Stimulated activated CD4-positive, alpha-beta T cell treated with anti-CD3 and anti-CD28 coated beads, Interleukin-1b, Interleukin-23, amount 100 ng/mL, for 4 hours (primary cell): ENCODE measurements at regions not wholly inside any gene's neighbourhood (a gene's known extent, or its start where the extent isn't known, plus 50 kb on each side); places are given as distances from the start of the nearest gene placed in this dataset.
"Not testable (repeated sequence)": the region's sequence is repeated elsewhere in the genome, so short reads cannot be mapped to it uniquely, and the experiment has no call there.

Experiments used
- DNase-seq, 2 donors: peaks; one replicate each; pipeline ENCODE4 v3.0.0-alpha.2; 2020; ENCODE audit warnings: low read depth in 2 of 2

GRCh38 chr17:51347851-51348584 lies 87.7 kb downstream of the UTP18 start:
- DNase-seq: no peak

GRCh38 chr17:51351080-51351479 lies 90.7 kb downstream of the UTP18 start:
- DNase-seq: no peak

GRCh38 chr17:51351890-51352289 lies 91.5 kb downstream of the UTP18 start:
- no peak for DNase-seq

- no peak for DNase-seq
Measured at GRCh38 chr17:51352798-51353197, 92.5 kb downstream of the UTP18 start.

GRCh38 chr17:51353296-51353695 lies 93.0 kb downstream of the UTP18 start:
- no peak for DNase-seq

GRCh38 chr17:51354936-51355335 lies 94.6 kb downstream of the UTP18 start:
- DNase-seq: no peak

GRCh38 chr17:51355441-51356410 lies 95.4 kb downstream of the UTP18 start:
- DNase-seq: no peak

- DNase-seq: no peak
Measured at GRCh38 chr17:51359055-51359454, 98.7 kb downstream of the UTP18 start.

- DNase-seq: no peak
Measured at GRCh38 chr17:51362811-51363585, 102.7 kb downstream of the UTP18 start.

- no peak for DNase-seq
Measured at GRCh38 chr17:51365090-51365489, 104.7 kb downstream of the UTP18 start.

GRCh38 chr17:51366866-51367265 lies 106.5 kb downstream of the UTP18 start:
- DNase-seq: no peak

GRCh38 chr17:51367836-51368235 lies 107.5 kb downstream of the UTP18 start:
- not testable (repeated sequence) for DNase-seq

- DNase-seq: no peak
Measured at GRCh38 chr17:51371732-51372151, 111.4 kb downstream of the UTP18 start.

- no peak for DNase-seq
Measured at GRCh38 chr17:51372345-51373004, 112.1 kb downstream of the UTP18 start.

GRCh38 chr17:51373489-51374152 lies 113.3 kb downstream of the UTP18 start:
- no peak for DNase-seq

GRCh38 chr17:51374209-51374608 lies 113.9 kb downstream of the UTP18 start:
- DNase-seq: no peak

- DNase-seq: no peak
Measured at GRCh38 chr17:51375771-51376170, 115.4 kb downstream of the UTP18 start.

- no peak for DNase-seq
Measured at GRCh38 chr17:51376739-51377138, 116.4 kb downstream of the UTP18 start.

GRCh38 chr17:51381262-51381661 lies 120.9 kb downstream of the UTP18 start:
- DNase-seq: no peak

- DNase-seq: no peak
Measured at GRCh38 chr17:51385208-51385607, 124.9 kb downstream of the UTP18 start.

- DNase-seq: no peak
Measured at GRCh38 chr17:51387582-51387981, 127.2 kb downstream of the UTP18 start.
